GM12878 (cell line): ENCODE measurements at regions not wholly inside any gene's neighbourhood (a gene's known extent, or its start where the extent isn't known, plus 50 kb on each side); places are given as distances from the start of the nearest gene placed in this dataset.

Experiments
- ATAC-seq: fragments of 200-7000 bp; cut with Tn5 transposase; 3 replicates; pipeline ENCODE4 v1.9.1; 2020; ENCODE audit warnings: mild to moderate bottlenecking, moderate library complexity
- BruUV-seq: library from RNA; stranded (reverse); fragments of 400-500 nt; replicated peaks from 2 replicates; lab custom pipeline; 2021; lab: Mats Ljungman, UMichigan
- CTCF ChIA-PET: fragments of 300-600 bp; sonication (Branson Sonifier 250); formaldehyde crosslinking; extraction: SDS; loops from one replicate; lab custom pipeline; 2021; ENCODE audit warnings: inconsistent platforms; lab: Yijun Ruan, JAX
- POLR2A ChIA-PET: fragments of 350-600 bp; formaldehyde crosslinking; extraction: SDS; loops from one replicate; lab custom pipeline; 2021; ENCODE audit warnings: inconsistent platforms; lab: Charles Lee
- RAD21 ChIA-PET: fragments of 300-600 bp; sonication (Branson Sonifier 250); formaldehyde crosslinking; loops from one replicate; lab custom pipeline; 2023; ENCODE audit warnings: antibody characterized with exemption; ENCODE audit not compliant: unreplicated experiment; lab: Charles Lee
- SMC1A ChIA-PET: fragments of 300-600 bp; sonication (Branson Sonifier 250); formaldehyde crosslinking; loops from one replicate; lab custom pipeline; 2023; ENCODE audit not compliant: unreplicated experiment, uncharacterized antibody; lab: Charles Lee
- DNase-seq: peaks from one replicate; pipeline ENCODE4 v3.0.0-alpha.2; 2011; ENCODE audit warnings: low read depth, low spot score
- FAIRE-seq: peaks from 3 replicates; lab custom pipeline; 2011; peaks lifted over from hg19 to GRCh38; lab: Jason Lieb, UNC
- H2AFZ ChIP-seq: 2 replicates; pipeline ENCODE4 v1.6.0; 2011; ENCODE audit warnings: low read depth, low read length, control low read depth; ENCODE audit not compliant: control insufficient read depth
- H3K27ac ChIP-seq: 2 replicates; pipeline ENCODE4 v1.5.1; 2011; ENCODE audit warnings: control low read depth; ENCODE audit not compliant: control insufficient read depth, insufficient read depth
- H3K27me3 ChIP-seq, 2 experiments: replicated peaks in 1 of 2; 2 replicates each; pipeline versions ENCODE4 v1.6.0 to v1.6.1; 2011; ENCODE audit warnings: low read length in 1 of 2; ENCODE audit not compliant: control insufficient read depth in 2 of 2, insufficient read depth in 2 of 2
- H3K36me3 ChIP-seq, 2 experiments: 2 replicates each; pipeline ENCODE4 v1.5.1; 2011; ENCODE audit warnings: low read length in 1 of 2; ENCODE audit not compliant: control insufficient read depth in 2 of 2, insufficient read depth in 2 of 2
- H3K4me1 ChIP-seq: 2 replicates; pipeline ENCODE4 v1.6.1; 2011; ENCODE audit warnings: mild to moderate bottlenecking, low read length, moderate library complexity, mixed read lengths; ENCODE audit not compliant: control insufficient read depth, insufficient read depth
- H3K4me2 ChIP-seq: 2 replicates; pipeline ENCODE4 v1.6.0; 2011; ENCODE audit warnings: control low read depth; ENCODE audit not compliant: control insufficient read depth, insufficient read depth
- H3K4me3 ChIP-seq: fragments of 200-600 bp; sonication (generic); 2 replicates; pipeline ENCODE4 v1.5.1; 2016
- H3K79me2 ChIP-seq: 2 replicates; pipeline ENCODE4 v1.6.0; 2011; ENCODE audit warnings: low read length; ENCODE audit not compliant: control insufficient read depth, insufficient read depth
- H3K9ac ChIP-seq: 2 replicates; pipeline ENCODE4 v1.8.0; 2011; ENCODE audit warnings: low read length, control low read depth, mixed read lengths; ENCODE audit not compliant: control insufficient read depth, insufficient read depth
- H3K9me3 ChIP-seq: replicated peaks from 3 replicates; pipeline ENCODE4 v1.5.1; 2011; ENCODE audit warnings: mild to moderate bottlenecking, low read length; ENCODE audit not compliant: control insufficient read depth, insufficient read depth
- H4K20me1 ChIP-seq: 2 replicates; pipeline ENCODE4 v1.6.0; 2011; ENCODE audit not compliant: control insufficient read depth, insufficient read depth
- ATF7 ChIP-seq: fragments of 450-650 bp; IDR thresholded peaks from 2 replicates; pipeline ENCODE4 v1.6.1; 2016; ENCODE audit warnings: low read depth, mild to moderate bottlenecking
- BMI1 ChIP-seq: fragments of 450-650 bp; IDR thresholded peaks from 2 replicates; pipeline ENCODE4 v1.6.1; 2016; ENCODE audit warnings: mild to moderate bottlenecking, moderate library complexity, borderline replicate concordance
- CTCF ChIP-seq, 3 experiments: IDR thresholded peaks in 2 of 3; conservative IDR thresholded peaks in 1 of 3; 2 replicates each; pipeline ENCODE4 v1.5.1; 2011; ENCODE audit warnings: low read depth in 3 of 3, low read length in 3 of 3, mild to moderate bottlenecking in 3 of 3, control low read depth in 2 of 3, moderate library complexity in 2 of 3, inconsistent platforms in 1 of 3, mixed read lengths in 1 of 3; ENCODE audit not compliant: control insufficient read depth in 2 of 3, insufficient read depth in 1 of 3; ENCODE audit errors: extremely low read depth in 1 of 3
- E2F4 ChIP-seq: IDR thresholded peaks from 2 replicates; pipeline ENCODE4 v1.6.1; 2012; ENCODE audit warnings: low read depth, low read length, improper control_type of control experiment
- E4F1 ChIP-seq: fragments of 450-650 bp; IDR thresholded peaks from 2 replicates; pipeline ENCODE4 v1.6.1; 2018; ENCODE audit warnings: borderline replicate concordance, mild to moderate bottlenecking; ENCODE audit not compliant: partially characterized antibody
- ESRRA ChIP-seq: IDR thresholded peaks from 2 replicates; pipeline ENCODE4 v1.6.1; 2012; ENCODE audit warnings: mild to moderate bottlenecking, low read length, improper control_type of control experiment
- FOXM1 ChIP-seq: IDR thresholded peaks from 2 replicates; pipeline ENCODE4 v1.6.1; 2012; ENCODE audit warnings: low read depth, mild to moderate bottlenecking, inconsistent platforms, low read length, moderate library complexity
- GATAD2B ChIP-seq: fragments of 450-650 bp; conservative IDR thresholded peaks from 2 replicates; pipeline ENCODE4 v1.6.1; 2017; ENCODE audit warnings: low read depth, mild to moderate bottlenecking, moderate library complexity
- MEF2B ChIP-seq: fragments of 450-650 bp; IDR thresholded peaks from 2 replicates; pipeline ENCODE4 v1.6.1; 2018; ENCODE audit warnings: mild to moderate bottlenecking, moderate library complexity; ENCODE audit not compliant: partially characterized antibody, poor library complexity, severe bottlenecking
- NBN ChIP-seq: fragments of 450-650 bp; IDR thresholded peaks from 2 replicates; pipeline ENCODE4 v1.6.1; 2016
- NFYA ChIP-seq: IDR thresholded peaks from 2 replicates; pipeline ENCODE4 v1.6.1; 2011; ENCODE audit warnings: low read depth, mild to moderate bottlenecking, low read length, improper control_type of control experiment, borderline replicate concordance
- NR2C1 ChIP-seq: fragments of 450-650 bp; IDR thresholded peaks from 2 replicates; pipeline ENCODE4 v1.6.1; 2017; ENCODE audit warnings: antibody characterized with exemption, mild to moderate bottlenecking, moderate library complexity
- RBBP5 ChIP-seq: fragments of 200-600 bp; sonication (generic); conservative IDR thresholded peaks from 2 replicates; pipeline ENCODE4 v1.6.1; 2016
- RFX5 ChIP-seq: IDR thresholded peaks from 2 replicates; pipeline ENCODE4 v1.6.1; 2011; ENCODE audit warnings: low read depth, low read length, improper control_type of control experiment
- SIN3A ChIP-seq: IDR thresholded peaks from 2 replicates; pipeline ENCODE4 v1.6.1; 2012; ENCODE audit warnings: low read depth, low read length, improper control_type of control experiment
- SP1 ChIP-seq: IDR thresholded peaks from one replicate; pipeline ENCODE4 v1.6.1; 2011; ENCODE audit warnings: low read depth, low read length
- TCF3 ChIP-seq: IDR thresholded peaks from 2 replicates; pipeline ENCODE4 v1.6.1; 2012; ENCODE audit warnings: low read depth, mild to moderate bottlenecking, low read length, borderline replicate concordance; ENCODE audit not compliant: insufficient read depth
- ZZZ3 ChIP-seq: IDR thresholded peaks from 2 replicates; pipeline ENCODE4 v1.6.1; 2011; ENCODE audit warnings: low read depth; ENCODE audit not compliant: control insufficient read depth, insufficient read length
- WGBS: methylation state at CpG from one replicate; pipeline ENCODE4 v1.1.6; 2016; ENCODE audit warnings: low lambda C conversion rate; ENCODE audit not compliant: insufficient replicate concordance, insufficient coverage; ENCODE audit errors: missing lambda C conversion rate; 5-methylcytosine and 5-hydroxymethylcytosine counted together
- in situ Hi-C: fragments of 300-500 bp; cut with MboI; formaldehyde crosslinking; loops from 9 replicates; pipeline ENCODE4 v1.14.3; 2018; ENCODE audit warnings: mixed read lengths
- intact Hi-C: fragments of 100-400 bp; cut with micrococcal nuclease; formaldehyde crosslinking; loops from one replicate; pipeline ENCODE4 v1.14.2; 2022; ENCODE audit not compliant: unreplicated experiment

GRCh38 chr17:77597418-77598240 lies 360.9 kb upstream of the TNRC6C start:
- BruUV-seq = no TSS peak
- Histone ChIP-seq H3K27ac (no peak overlapping the region), H3K4me1 (no peaks in the 10 kb centered on the region), H3K4me3 (no peak overlapping the region), H3K9me3 (no peaks in the 10 kb centered on the region), H3K79me2 (no peaks in the 10 kb centered on the region), H2AFZ (no peak overlapping the region), H3K36me3 (no peaks in the 10 kb centered on the region), H3K9ac (no peak overlapping the region), H3K27me3 (peaks cover 0 to 2% of the 10 kb centered on the region in 2 experiments; a peak in 3 of 4 replicates), H4K20me1 (no peaks in the 10 kb centered on the region), H3K4me2 (no peak overlapping the region)
- intact Hi-C loops (no loop called here), in situ Hi-C loops (no loop called here)
- TF ChIP-seq GATAD2B = no peak
- no peak for TF ChIP-seq MEF2B
- no peak for TF ChIP-seq NR2C1
- no peak for TF ChIP-seq TCF3
- no peak for TF ChIP-seq ZZZ3
- TF ChIP-seq BMI1 = no peak
- no peak for TF ChIP-seq E4F1
- no peak for TF ChIP-seq SIN3A
- no peak for TF ChIP-seq FOXM1
- TF ChIP-seq E2F4 = no peak
- TF ChIP-seq SP1 = no peak
- TF ChIP-seq ATF7 = no peak
- TF ChIP-seq RBBP5 = no peak
- no peak for TF ChIP-seq ESRRA
- no peak for TF ChIP-seq CTCF (IDR thresholded peaks at IDR 0.05 in 2 of 3, conservative IDR thresholded peaks at IDR 0.05 in 1 of 3; ENCODE audit: control insufficient read depth in 2 of 3, extremely low read depth in 1 of 3, insufficient read depth in 1 of 3, low read depth in 3 of 3, low read length in 3 of 3)
- no peak for TF ChIP-seq RFX5
- no peak for TF ChIP-seq NFYA
- TF ChIP-seq NBN = no peak
- ATAC-seq (no peak), DNase-seq (no peak), FAIRE-seq (no peak)
- SMC1A ChIA-PET = no interaction called here
- POLR2A ChIA-PET = no interaction called here
- RAD21 ChIA-PET = interaction anchor here (0.6 kb wide), 1 partner anchor 156 kb away, joined by 4 read pairs; no protein-coding TSS in a partner anchor
- 28% methylated on average over 19 of the region's 19 CpGs for WGBS
- CTCF ChIA-PET = no interaction called here
